Mucosa of rectum (tissue), 2 donors: ENCODE measurements at regions not wholly inside any gene's neighbourhood (a gene's known extent, or its start where the extent isn't known, plus 50 kb on each side); places are given as distances from the start of the nearest gene placed in this dataset.

Experiments used
- H3K27ac ChIP-seq, 2 donors: one replicate each; pipeline ENCODE4 v1.7.0; 2013; ENCODE audit warnings: inconsistent platforms in 2 of 2, low read depth in 2 of 2, low read length in 2 of 2
- H3K27me3 ChIP-seq, 2 donors: one replicate each; pipeline ENCODE4 v1.7.0; 2013; ENCODE audit warnings: low read length in 2 of 2; ENCODE audit not compliant: control insufficient read depth in 2 of 2, insufficient read depth in 2 of 2
- H3K36me3 ChIP-seq, 2 donors: one replicate each; pipeline ENCODE4 v1.7.0; 2013; ENCODE audit warnings: low read length in 2 of 2; ENCODE audit not compliant: control insufficient read depth in 2 of 2, insufficient read depth in 2 of 2
- H3K4me1 ChIP-seq, 2 donors: one replicate each; pipeline ENCODE4 v1.7.0; 2013; ENCODE audit warnings: low read length in 2 of 2, mild to moderate bottlenecking in 1 of 2; ENCODE audit not compliant: control insufficient read depth in 2 of 2, insufficient read depth in 2 of 2
- H3K4me3 ChIP-seq, 2 donors: one replicate each; pipeline ENCODE4 v1.7.0; 2013; ENCODE audit warnings: low read length in 2 of 2
- H3K9ac ChIP-seq, 2 donors: one replicate each; pipeline ENCODE4 v1.7.0; 2013; ENCODE audit warnings: low read length in 2 of 2, low read depth in 1 of 2, mild to moderate bottlenecking in 1 of 2
- H3K9me3 ChIP-seq, 2 donors: one replicate each; pipeline ENCODE4 v1.7.0; 2013; ENCODE audit warnings: low read length in 2 of 2; ENCODE audit not compliant: control insufficient read depth in 2 of 2
- donor health status: healthy.
- donor health status: Normal muscosa, but diverticular disease.

DNA sequence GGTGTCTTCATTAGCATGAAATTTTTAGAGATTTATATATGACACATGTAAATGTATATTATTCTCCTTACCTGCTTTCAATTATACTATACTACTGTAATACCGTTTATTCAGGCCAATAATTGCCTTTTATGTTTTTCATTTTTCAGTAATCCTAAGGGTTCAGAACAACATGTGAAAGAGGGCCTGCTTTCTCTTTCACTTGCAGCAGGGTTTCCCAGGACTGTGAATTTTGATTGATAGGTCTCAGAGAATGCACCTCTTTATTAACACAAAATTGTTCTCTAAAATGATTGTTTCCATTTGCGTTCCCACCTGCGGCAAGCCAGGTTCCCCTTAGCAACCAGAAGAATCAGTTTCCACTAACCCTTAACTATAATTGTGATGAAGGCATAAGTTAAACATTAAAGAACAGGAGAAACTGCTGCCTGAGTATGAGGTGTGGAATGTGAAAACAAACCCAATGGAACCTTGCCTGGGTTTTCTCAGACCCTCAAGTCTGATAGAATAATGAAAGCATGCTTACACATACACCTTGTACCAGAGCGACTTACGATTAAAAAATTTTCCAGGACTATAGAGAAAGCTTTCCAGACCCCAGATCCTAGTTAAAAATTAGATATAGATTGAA, 1591.2 kb upstream of the LRRTM1 start:
- H3K27ac ChIP-seq = no peak overlapping the region
- H3K27me3 ChIP-seq = no peaks in the 10 kb centered on the region
- no peak overlapping the region for H3K9ac ChIP-seq
- H3K4me3 ChIP-seq = no peak overlapping the region
- H3K36me3 ChIP-seq = no peaks in the 10 kb centered on the region
- H3K9me3 ChIP-seq = no peaks in the 10 kb centered on the region
- H3K4me1 ChIP-seq = no peaks in the 10 kb centered on the region

DNA sequence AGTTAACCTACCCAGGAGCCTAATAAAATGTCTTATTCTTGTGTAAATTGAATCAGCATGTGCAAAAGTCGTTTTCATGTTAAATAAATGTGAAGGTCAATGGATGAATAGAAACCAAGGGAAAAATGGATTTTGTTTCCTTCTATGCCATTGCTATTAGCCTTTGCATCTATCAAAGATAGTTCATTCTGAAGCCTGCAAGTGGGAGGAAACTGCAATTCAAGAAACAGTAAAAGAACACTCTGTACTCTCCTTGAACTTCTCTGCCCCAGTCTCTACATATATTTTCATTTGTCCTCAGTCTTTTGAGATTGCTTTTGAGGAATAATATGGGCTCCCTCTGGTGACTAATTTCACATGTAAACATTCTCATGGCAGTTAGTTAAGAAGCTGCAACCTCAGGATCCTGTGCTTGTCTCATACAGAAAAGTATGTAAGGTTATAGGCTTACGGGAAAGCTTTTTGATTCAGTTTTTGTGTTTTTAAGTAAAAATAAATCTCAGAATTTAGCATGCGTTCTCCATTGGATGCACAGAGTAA, 1590.0 kb upstream of the LRRTM1 start:
- no peaks in the 10 kb centered on the region for H3K36me3 ChIP-seq
- H3K4me3 ChIP-seq = no peak overlapping the region
- H3K4me1 ChIP-seq = no peaks in the 10 kb centered on the region
- H3K9me3 ChIP-seq = no peaks in the 10 kb centered on the region
- no peaks in the 10 kb centered on the region for H3K27me3 ChIP-seq
- no peak overlapping the region for H3K27ac ChIP-seq
- H3K9ac ChIP-seq = no peak overlapping the region

DNA sequence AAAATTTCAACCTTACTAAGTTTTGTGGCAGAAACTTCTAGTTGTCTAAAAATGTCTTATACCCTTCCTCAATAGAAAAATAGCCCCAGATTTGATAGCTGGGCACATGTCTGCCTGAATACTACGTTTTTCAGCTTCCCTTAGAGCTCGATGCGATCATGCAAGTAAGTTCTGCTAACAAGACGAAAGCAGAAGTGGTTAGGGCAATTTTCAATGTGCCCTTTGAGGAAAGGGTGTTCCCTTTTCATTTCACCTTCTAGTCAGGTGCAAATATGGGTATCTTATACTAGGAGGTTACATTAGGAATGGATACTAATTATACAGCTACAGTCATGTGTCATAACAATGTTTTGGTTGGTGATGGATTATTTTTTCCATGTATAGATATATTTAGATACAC, 1572.1 kb upstream of the LRRTM1 start:
- Histone ChIP-seq H3K9ac (no peak overlapping the region), H3K27ac (no peak overlapping the region), H3K9me3 (no peaks in the 10 kb centered on the region), H3K4me3 (no peak overlapping the region), H3K4me1 (peaks cover 0 to 5% of the 10 kb centered on the region in 2 donors), H3K27me3 (no peaks in the 10 kb centered on the region), H3K36me3 (no peaks in the 10 kb centered on the region)

DNA sequence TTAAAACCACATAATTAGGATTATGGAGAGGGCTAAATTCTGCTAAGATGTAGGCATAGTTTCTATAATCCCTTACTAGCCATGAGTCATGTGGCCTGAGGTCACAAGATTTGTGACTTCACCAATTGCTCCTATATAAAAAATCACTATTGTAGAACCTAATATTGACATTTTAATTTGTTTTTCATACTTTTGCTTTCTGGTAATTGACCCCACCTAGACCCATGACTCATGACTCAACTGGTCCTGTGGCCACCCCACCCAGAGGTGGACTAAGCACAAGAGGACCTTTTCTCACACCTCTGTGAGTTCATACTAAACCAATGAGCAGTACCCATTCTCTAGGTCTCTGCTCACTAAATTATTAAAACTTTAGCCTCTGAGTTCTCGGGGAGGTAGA, 1567.5 kb upstream of the LRRTM1 start:
- H3K27me3 ChIP-seq = no peaks in the 10 kb centered on the region
- H3K36me3 ChIP-seq = no peaks in the 10 kb centered on the region
- H3K9me3 ChIP-seq = no peaks in the 10 kb centered on the region
- no peak overlapping the region for H3K27ac ChIP-seq
- peaks cover 0 to 11% of the 10 kb centered on the region in 2 donors for H3K4me1 ChIP-seq
- no peak overlapping the region for H3K9ac ChIP-seq
- no peak overlapping the region for H3K4me3 ChIP-seq

DNA sequence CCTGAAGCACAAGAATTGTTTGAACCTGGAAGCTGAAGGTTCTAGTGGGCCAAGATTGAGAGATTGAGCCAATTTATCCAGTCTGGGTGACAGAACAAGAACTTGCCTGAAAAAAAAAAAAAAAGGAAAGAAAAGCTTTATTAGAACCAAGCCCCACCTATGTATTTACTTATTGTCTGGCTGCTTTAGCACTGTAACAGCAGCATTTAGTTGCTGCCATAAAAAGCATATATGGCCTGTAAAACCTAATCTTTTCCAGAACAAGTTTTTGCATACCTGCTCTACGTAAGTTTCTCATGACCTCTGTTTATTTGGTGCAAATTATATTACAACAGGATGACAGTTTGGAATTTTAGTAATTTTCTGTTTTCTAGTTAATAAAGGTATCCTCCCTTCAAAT, 1565.6 kb upstream of the LRRTM1 start:
- Histone ChIP-seq H3K4me1 (peaks cover 0 to 11% of the 10 kb centered on the region in 2 donors), H3K27me3 (no peaks in the 10 kb centered on the region), H3K4me3 (no peak overlapping the region), H3K27ac (no peak overlapping the region), H3K36me3 (no peaks in the 10 kb centered on the region), H3K9me3 (no peaks in the 10 kb centered on the region), H3K9ac (no peak overlapping the region)

DNA sequence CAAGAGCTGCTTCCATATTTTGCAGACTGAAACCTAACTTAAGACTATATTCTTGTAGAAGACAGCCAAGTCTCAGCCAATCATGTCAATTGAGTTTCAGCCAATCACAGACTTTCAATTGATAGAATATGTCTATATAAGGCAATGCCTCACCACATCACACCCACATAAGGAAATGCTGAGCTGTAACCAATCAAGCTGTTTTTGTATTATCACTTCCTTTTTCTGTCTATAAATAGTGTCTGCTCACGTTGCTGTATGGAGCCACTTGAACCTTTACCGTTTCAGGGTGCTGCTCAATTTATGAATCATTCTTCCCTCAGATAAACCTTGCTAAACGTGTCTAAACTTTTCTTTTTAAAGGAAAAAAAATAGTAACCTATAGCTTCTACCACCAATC, 1554.4 kb upstream of the LRRTM1 start:
- H3K36me3 ChIP-seq = no peaks in the 10 kb centered on the region
- H3K27me3 ChIP-seq = no peaks in the 10 kb centered on the region
- H3K9me3 ChIP-seq = no peaks in the 10 kb centered on the region
- no peak overlapping the region for H3K27ac ChIP-seq
- H3K4me3 ChIP-seq = no peak overlapping the region
- no peak overlapping the region for H3K9ac ChIP-seq
- no peaks in the 10 kb centered on the region for H3K4me1 ChIP-seq

DNA sequence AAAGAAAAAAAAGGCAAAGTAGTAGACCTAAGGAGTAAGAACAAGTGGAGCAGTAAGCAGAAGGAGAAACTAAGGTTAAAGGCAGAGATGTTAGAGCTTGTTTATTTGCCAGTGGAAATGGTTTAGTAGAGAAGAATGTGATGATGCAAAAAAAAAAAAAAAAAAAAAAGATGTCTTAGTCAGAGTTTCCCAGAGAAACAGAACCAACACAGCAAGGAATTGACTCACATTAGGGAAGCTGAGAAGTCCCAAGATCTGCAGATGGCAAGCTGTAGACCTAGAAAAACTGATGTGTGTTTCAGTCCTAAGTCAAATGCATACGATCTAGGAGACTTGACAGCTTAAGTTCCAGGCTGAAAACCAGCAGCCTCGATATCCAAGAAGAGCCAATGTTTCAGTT, 1548.8 kb upstream of the LRRTM1 start:
- no peaks in the 10 kb centered on the region for H3K36me3 ChIP-seq
- no peak overlapping the region for H3K9ac ChIP-seq
- no peak overlapping the region for H3K27ac ChIP-seq
- H3K27me3 ChIP-seq = no peaks in the 10 kb centered on the region
- H3K9me3 ChIP-seq = no peaks in the 10 kb centered on the region
- H3K4me1 ChIP-seq = no peaks in the 10 kb centered on the region
- H3K4me3 ChIP-seq = no peak overlapping the region

DNA sequence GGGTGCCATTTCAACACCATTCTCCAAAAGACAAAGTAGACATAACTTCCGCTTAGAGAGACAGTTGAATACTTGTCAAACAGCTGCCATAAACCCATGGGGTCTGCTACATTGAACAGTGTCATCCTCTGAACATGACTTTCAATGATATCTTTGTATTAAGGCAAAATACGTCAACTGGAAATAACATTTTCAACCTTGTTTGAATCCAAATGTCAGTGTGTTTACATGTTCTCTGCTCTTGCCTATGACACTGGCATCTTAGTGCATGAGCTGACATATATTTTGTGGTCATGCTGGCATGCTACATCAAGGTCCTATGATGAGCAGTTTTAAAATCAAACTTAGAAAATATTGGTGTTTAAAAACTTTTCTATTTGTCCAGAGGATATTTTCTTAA, 1548.1 kb upstream of the LRRTM1 start:
- H3K36me3 ChIP-seq = no peaks in the 10 kb centered on the region
- H3K27ac ChIP-seq = no peak overlapping the region
- H3K27me3 ChIP-seq = no peaks in the 10 kb centered on the region
- no peaks in the 10 kb centered on the region for H3K4me1 ChIP-seq
- no peak overlapping the region for H3K9ac ChIP-seq
- no peaks in the 10 kb centered on the region for H3K9me3 ChIP-seq
- H3K4me3 ChIP-seq = no peak overlapping the region

DNA sequence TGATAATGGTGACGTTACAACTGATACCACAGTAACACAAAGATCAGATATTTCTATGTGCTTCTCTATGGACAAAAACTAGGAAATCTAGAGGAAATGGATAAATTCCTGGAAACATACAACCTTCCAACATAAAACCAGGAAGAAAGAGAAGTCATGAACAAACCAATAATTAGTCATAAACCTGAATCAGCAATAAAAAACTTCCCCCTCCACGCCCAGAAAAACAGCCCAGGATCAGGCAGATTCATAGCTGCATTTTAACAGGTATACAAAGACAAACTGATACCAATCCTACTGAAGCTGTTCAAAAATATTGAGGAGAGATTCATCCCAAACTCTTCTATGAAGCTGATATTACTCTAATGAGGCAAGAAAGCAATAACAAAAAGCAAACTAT, 1535.2 kb upstream of the LRRTM1 start:
- no peak overlapping the region for H3K4me3 ChIP-seq
- H3K27me3 ChIP-seq = no peaks in the 10 kb centered on the region
- H3K9ac ChIP-seq = no peak overlapping the region
- no peak overlapping the region for H3K27ac ChIP-seq
- H3K4me1 ChIP-seq = no peaks in the 10 kb centered on the region
- no peaks in the 10 kb centered on the region for H3K9me3 ChIP-seq
- H3K36me3 ChIP-seq = no peaks in the 10 kb centered on the region

DNA sequence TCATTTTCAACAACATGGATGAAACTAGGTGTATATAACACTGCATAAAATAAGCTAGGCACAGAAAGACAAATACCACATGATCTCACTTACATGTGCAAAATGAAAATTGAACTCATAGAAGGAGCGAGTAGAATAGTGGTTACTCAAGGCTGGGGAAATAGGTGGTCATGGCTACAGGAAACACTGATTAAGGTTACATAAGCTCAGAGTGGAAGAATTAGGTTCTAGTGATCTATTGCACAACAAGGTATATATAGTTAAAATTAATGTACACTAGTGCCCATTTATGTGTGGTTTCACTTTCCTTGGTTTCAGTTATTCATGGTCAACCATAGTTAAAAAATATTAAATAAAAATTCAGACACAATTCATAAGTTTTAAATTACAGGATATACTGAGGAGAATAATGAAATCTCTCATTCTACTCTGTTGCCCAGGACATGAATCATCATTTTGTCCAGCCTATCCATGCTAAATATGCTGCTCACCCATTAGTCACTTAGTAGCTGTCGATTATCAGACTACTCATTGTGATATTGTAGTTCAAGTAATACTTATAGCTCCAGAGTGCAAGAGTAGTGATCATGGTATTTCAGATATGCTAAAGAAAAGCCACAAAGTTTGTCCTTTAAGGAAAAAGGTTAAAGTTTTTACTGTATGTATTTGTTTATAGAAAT, 1530.9 kb upstream of the LRRTM1 start:
- Histone ChIP-seq H3K9ac (no peak overlapping the region), H3K36me3 (no peaks in the 10 kb centered on the region), H3K27me3 (no peaks in the 10 kb centered on the region), H3K4me1 (no peaks in the 10 kb centered on the region), H3K9me3 (no peaks in the 10 kb centered on the region), H3K4me3 (no peak overlapping the region), H3K27ac (no peak overlapping the region)
